SJSA1 (cell line): ENCODE measurements at regions not wholly inside any gene's neighbourhood (a gene's known extent, or its start where the extent isn't known, plus 50 kb on each side); places are given as distances from the start of the nearest gene placed in this dataset.

Source experiments
- DNase-seq, 2 experiments: peaks; one replicate each; pipeline ENCODE4 v3.0.0-alpha.2; 2015 to 2020; ENCODE audit warnings: low spot score in 2 of 2, low read depth in 1 of 2
- H3K27ac ChIP-seq: fragments of 250-450 bp; sonication (Bioruptor Pico); 2 replicates; pipeline ENCODE4 v1.5.1; 2020; ENCODE audit warnings: mild to moderate bottlenecking, moderate library complexity
- H3K27me3 ChIP-seq: fragments of 250-450 bp; sonication (Bioruptor Pico); replicated peaks from 2 replicates; pipeline ENCODE4 v1.5.1; 2020; ENCODE audit warnings: mild to moderate bottlenecking, moderate library complexity
- H3K36me3 ChIP-seq: fragments of 250-450 bp; sonication (Bioruptor Pico); 2 replicates; pipeline ENCODE4 v1.5.1; 2020; ENCODE audit warnings: mild to moderate bottlenecking
- H3K4me1 ChIP-seq: fragments of 250-450 bp; sonication (Bioruptor Pico); replicated peaks from 2 replicates; pipeline ENCODE4 v1.6.1; 2021; ENCODE audit warnings: mild to moderate bottlenecking
- H3K4me3 ChIP-seq: fragments of 250-450 bp; sonication (Bioruptor Pico); 2 replicates; pipeline ENCODE4 v1.5.1; 2020; ENCODE audit warnings: mild to moderate bottlenecking
- H3K9me3 ChIP-seq: fragments of 250-450 bp; sonication (Bioruptor Pico); replicated peaks from 2 replicates; pipeline ENCODE4 v1.5.1; 2020; ENCODE audit warnings: mild to moderate bottlenecking

GRCh38 chr4:136725286-136726081, 806.8 kb downstream of the PCDH18 start:
- Histone ChIP-seq H3K4me1 (no peaks in the 10 kb centered on the region), H3K9me3 (no peaks in the 10 kb centered on the region), H3K27me3 (no peaks in the 10 kb centered on the region), H3K36me3 (no peaks in the 10 kb centered on the region), H3K27ac (no peak overlapping the region), H3K4me3 (no peak overlapping the region)
- no peak for DNase-seq

DNA sequence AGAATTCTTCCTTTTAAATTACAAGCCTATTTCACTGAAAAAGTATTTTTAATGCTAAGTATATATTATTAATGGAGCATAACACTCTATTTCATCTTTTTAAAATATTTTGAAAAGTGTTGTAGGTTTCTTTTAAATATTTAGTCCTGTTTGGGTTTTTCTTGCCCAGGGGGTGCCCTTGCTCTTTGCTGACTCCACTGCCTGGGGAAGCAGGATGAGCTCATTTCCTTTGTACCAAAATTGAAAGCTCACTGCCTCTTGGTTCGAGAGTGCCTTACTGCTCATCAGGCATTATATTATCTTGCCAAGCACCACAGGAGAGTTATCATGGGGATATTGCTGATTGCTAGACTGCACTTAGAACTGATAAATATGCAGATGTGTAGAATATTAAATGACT, 819.2 kb downstream of the PCDH18 start:
- Histone ChIP-seq H3K27ac (no peak overlapping the region), H3K9me3 (no peaks in the 10 kb centered on the region), H3K4me1 (no peaks in the 10 kb centered on the region), H3K4me3 (no peak overlapping the region), H3K27me3 (no peaks in the 10 kb centered on the region), H3K36me3 (no peaks in the 10 kb centered on the region)
- no peak for DNase-seq

DNA sequence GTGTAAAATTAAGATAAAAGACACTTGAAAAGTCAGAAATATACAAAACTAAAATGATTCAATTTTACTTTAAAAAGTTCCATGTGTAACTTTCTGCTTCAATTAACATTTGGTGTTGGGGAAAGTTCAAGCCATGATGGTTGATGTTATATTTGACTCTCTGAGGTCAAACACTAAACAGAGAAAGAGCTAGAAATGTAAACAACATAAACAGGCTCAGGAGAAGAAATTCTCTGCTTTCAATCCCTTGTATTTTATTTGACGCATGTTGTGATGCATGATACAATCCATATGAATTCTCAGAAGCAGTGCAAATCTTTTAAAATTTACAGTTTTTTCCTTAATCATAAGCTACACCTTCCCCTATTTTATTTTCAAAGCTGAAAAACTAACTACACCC, 822.4 kb downstream of the PCDH18 start:
- Histone ChIP-seq H3K9me3 (no peaks in the 10 kb centered on the region), H3K27me3 (no peaks in the 10 kb centered on the region), H3K36me3 (no peaks in the 10 kb centered on the region), H3K4me3 (no peak overlapping the region), H3K4me1 (no peaks in the 10 kb centered on the region), H3K27ac (no peak overlapping the region)
- no peak for DNase-seq

- Histone ChIP-seq H3K36me3 (no peaks in the 10 kb centered on the region), H3K4me1 (no peaks in the 10 kb centered on the region), H3K27ac (no peak overlapping the region), H3K9me3 (no peaks in the 10 kb centered on the region), H3K27me3 (no peaks in the 10 kb centered on the region), H3K4me3 (no peak overlapping the region)
- DNase-seq = no peak
These were observed 825.4 kb downstream of the PCDH18 start for GRCh38 chr4:136706942-136707341.

- H3K27me3 ChIP-seq = no peaks in the 10 kb centered on the region
- H3K4me1 ChIP-seq = no peaks in the 10 kb centered on the region
- 0 out of 2 replicates have a peak, but pooled peaks cover 2% of the 10 kb centered on the region for H3K9me3 ChIP-seq
- no peaks in the 10 kb centered on the region for H3K36me3 ChIP-seq
- H3K27ac ChIP-seq = no peak overlapping the region
- no peak for DNase-seq
- no peak overlapping the region for H3K4me3 ChIP-seq
These were observed 832.4 kb downstream of the PCDH18 start for GRCh38 chr4:136699905-136700304.

GRCh38 chr4:136691607-136692006, 840.7 kb downstream of the PCDH18 start:
- no peak for DNase-seq
- no peaks in the 10 kb centered on the region for H3K4me1 ChIP-seq
- H3K27ac ChIP-seq = no peak overlapping the region
- H3K9me3 ChIP-seq = no peaks in the 10 kb centered on the region
- H3K27me3 ChIP-seq = no peaks in the 10 kb centered on the region
- no peaks in the 10 kb centered on the region for H3K36me3 ChIP-seq
- no peak overlapping the region for H3K4me3 ChIP-seq

DNA sequence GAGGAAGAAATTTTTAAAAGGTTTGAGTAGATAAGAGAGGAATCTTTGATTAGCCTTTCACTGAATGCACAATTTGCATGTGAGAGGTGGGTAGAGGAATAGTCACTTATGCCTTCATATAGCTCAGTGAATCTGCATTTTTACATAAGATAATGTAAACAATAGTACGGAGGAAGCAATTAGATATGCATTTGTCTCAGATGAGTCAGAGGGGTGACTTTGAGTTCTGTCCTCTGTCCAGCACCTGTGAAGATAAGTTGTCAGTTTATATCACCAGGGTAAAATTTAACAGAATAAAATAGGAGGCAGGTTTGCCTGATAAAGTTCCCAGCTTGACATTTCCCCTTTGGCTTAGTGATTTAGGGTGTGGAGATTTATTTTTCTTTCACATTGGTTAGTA, 841.9 kb downstream of the PCDH18 start:
- no peaks in the 10 kb centered on the region for H3K36me3 ChIP-seq

DNA sequence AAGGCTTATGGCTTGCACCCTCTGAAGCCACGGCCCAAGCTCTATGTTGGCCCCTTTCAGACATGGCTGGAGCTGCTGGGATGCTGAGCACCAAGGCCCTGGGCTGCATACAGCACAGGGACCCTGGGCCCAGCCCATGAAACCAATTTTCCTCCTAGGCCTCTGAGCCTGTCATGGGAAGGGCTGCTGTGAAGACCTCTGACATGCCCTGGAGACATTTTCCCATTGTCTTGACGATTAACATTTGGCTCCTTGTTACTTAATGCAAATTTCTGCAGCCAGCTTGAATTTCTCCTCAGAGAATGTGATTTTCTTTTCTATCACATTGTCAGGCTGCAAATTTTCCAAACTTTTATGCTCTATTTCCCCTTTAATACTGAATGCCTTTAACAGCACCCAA, 844.7 kb downstream of the PCDH18 start:
- no peaks in the 10 kb centered on the region for H3K36me3 ChIP-seq
- H3K9me3 ChIP-seq = no peaks in the 10 kb centered on the region
- DNase-seq = no peak
- no peaks in the 10 kb centered on the region for H3K4me1 ChIP-seq
- no peak overlapping the region for H3K27ac ChIP-seq
- H3K4me3 ChIP-seq = no peak overlapping the region
- no peaks in the 10 kb centered on the region for H3K27me3 ChIP-seq

More for the DNA sequence above, 841.9 kb downstream of the PCDH18 start:
- Histone ChIP-seq H3K9me3 (no peaks in the 10 kb centered on the region), H3K27ac (no peak overlapping the region), H3K27me3 (no peaks in the 10 kb centered on the region), H3K4me3 (no peak overlapping the region), H3K4me1 (no peaks in the 10 kb centered on the region)
- no peak for DNase-seq

- H3K4me1 ChIP-seq = no peaks in the 10 kb centered on the region
- H3K36me3 ChIP-seq = no peaks in the 10 kb centered on the region
- no peaks in the 10 kb centered on the region for H3K27me3 ChIP-seq
- no peaks in the 10 kb centered on the region for H3K9me3 ChIP-seq
- DNase-seq = no peak
- H3K4me3 ChIP-seq = no peak overlapping the region
- H3K27ac ChIP-seq = no peak overlapping the region
These were observed 845.2 kb downstream of the PCDH18 start for GRCh38 chr4:136687118-136687517.

- H3K4me1 ChIP-seq = no peaks in the 10 kb centered on the region
- H3K4me3 ChIP-seq = no peak overlapping the region
- H3K9me3 ChIP-seq = no peaks in the 10 kb centered on the region; the same call in 1 of the 2 replicates
- no peaks in the 10 kb centered on the region for H3K36me3 ChIP-seq
- H3K27ac ChIP-seq = no peak overlapping the region
- DNase-seq = no peak
- H3K27me3 ChIP-seq = no peaks in the 10 kb centered on the region
These were observed 851.5 kb downstream of the PCDH18 start for GRCh38 chr4:136680761-136681160.

- Histone ChIP-seq H3K36me3 (no peaks in the 10 kb centered on the region), H3K4me1 (no peaks in the 10 kb centered on the region), H3K27ac (no peak overlapping the region), H3K27me3 (no peaks in the 10 kb centered on the region), H3K4me3 (no peak overlapping the region), H3K9me3 (no peaks in the 10 kb centered on the region; the same call in 1 of the 2 replicates)
- no peak for DNase-seq
These were observed 852.0 kb downstream of the PCDH18 start for GRCh38 chr4:136680271-136680670.

DNA sequence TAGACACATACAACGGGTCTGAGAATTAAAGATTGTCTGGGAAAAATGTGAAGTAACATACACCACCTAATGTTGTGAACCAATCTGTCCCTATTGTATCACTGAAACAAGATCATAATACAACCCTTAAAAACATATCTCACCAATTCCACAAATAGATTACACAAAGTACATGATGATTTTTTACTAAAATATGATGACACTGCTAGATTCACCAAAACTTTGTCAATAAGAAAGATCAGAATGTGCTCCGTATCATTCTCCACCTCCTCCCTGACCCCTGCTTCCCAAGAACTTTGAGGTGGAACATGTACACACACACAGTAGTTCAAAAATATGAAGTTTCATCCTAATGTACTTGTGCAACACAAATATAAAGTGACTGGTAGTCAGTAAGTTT, 862.0 kb downstream of the PCDH18 start:
- no peaks in the 10 kb centered on the region for H3K27me3 ChIP-seq
- no peak overlapping the region for H3K4me3 ChIP-seq
- H3K36me3 ChIP-seq = no peaks in the 10 kb centered on the region
- no peak overlapping the region for H3K27ac ChIP-seq
- no peaks in the 10 kb centered on the region for H3K4me1 ChIP-seq
- H3K9me3 ChIP-seq = no peaks in the 10 kb centered on the region; the same call in 1 of the 2 replicates
- no peak for DNase-seq

GRCh38 chr4:136664988-136665387, 867.3 kb downstream of the PCDH18 start:
- H3K27ac ChIP-seq = no peak overlapping the region
- H3K4me1 ChIP-seq = no peaks in the 10 kb centered on the region
- H3K4me3 ChIP-seq = no peak overlapping the region
- H3K9me3 ChIP-seq = no peaks in the 10 kb centered on the region
- no peaks in the 10 kb centered on the region for H3K27me3 ChIP-seq
- DNase-seq = no peak
- no peaks in the 10 kb centered on the region for H3K36me3 ChIP-seq

GRCh38 chr4:136662539-136662938, 869.8 kb downstream of the PCDH18 start:
- Histone ChIP-seq H3K4me3 (no peak overlapping the region), H3K27ac (no peak overlapping the region), H3K9me3 (no peaks in the 10 kb centered on the region), H3K4me1 (no peaks in the 10 kb centered on the region), H3K27me3 (no peaks in the 10 kb centered on the region), H3K36me3 (no peaks in the 10 kb centered on the region)
- DNase-seq = no peak
